Caco-2 (cell line): ENCODE measurements at regions not wholly inside any gene's neighbourhood (a gene's known extent, or its start where the extent isn't known, plus 50 kb on each side); places are given as distances from the start of the nearest gene placed in this dataset.

Experiments
- BruUV-seq: library from RNA; stranded (reverse); fragments of 400-500 nt; replicated peaks from 2 replicates; lab custom pipeline; 2021; lab: Mats Ljungman, UMichigan
- CTCF ChIA-PET: fragments of 300-600 bp; sonication (Branson Sonifier 250); formaldehyde crosslinking; loops from one replicate; lab custom pipeline; 2022; ENCODE audit warnings: antibody characterized with exemption; lab: Charles Lee
- POLR2A ChIA-PET: fragments of 300-600 bp; sonication (Branson Sonifier 250); formaldehyde crosslinking; loops from one replicate; lab custom pipeline; 2022; ENCODE audit warnings: antibody characterized with exemption; lab: Charles Lee
- DNase-seq, 2 experiments: peaks; one replicate each; pipeline versions ENCODE4 v3.0.0 to v3.0.0-alpha.2; 2020 to 2022
- H3K27me3 ChIP-seq: replicated peaks from 2 replicates; pipeline ENCODE4 v1.6.0; 2011; ENCODE audit warnings: low read length; ENCODE audit not compliant: control insufficient read depth, insufficient read depth
- H3K36me3 ChIP-seq: 2 replicates; pipeline ENCODE4 v1.5.1; 2011; ENCODE audit warnings: low read length; ENCODE audit not compliant: control insufficient read depth, insufficient read depth
- H3K4me1 ChIP-seq: fragments of 250-450 bp; sonication (Bioruptor Pico); 2 replicates; pipeline ENCODE4 v1.5.1; 2020; ENCODE audit warnings: mild to moderate bottlenecking
- H3K4me3 ChIP-seq: 2 replicates; pipeline ENCODE4 v1.5.1; 2011; ENCODE audit warnings: low read depth, mild to moderate bottlenecking, control low read depth, low read length
- H3K9me3 ChIP-seq: fragments of 250-450 bp; sonication (Bioruptor Pico); 2 replicates; pipeline ENCODE4 v1.5.1; 2020; ENCODE audit warnings: mild to moderate bottlenecking, moderate library complexity
- H3K27ac Mint-ChIP-seq: one replicate; pipeline ENCODE4 v1.8.0; 2022; ENCODE audit warnings: mixed read lengths; ENCODE audit not compliant: unreplicated experiment
- H3K27me3 Mint-ChIP-seq: one replicate; pipeline ENCODE4 v1.8.0; 2022; ENCODE audit warnings: mixed read lengths; ENCODE audit not compliant: insufficient read depth, unreplicated experiment
- H3K36me3 Mint-ChIP-seq: one replicate; pipeline ENCODE4 v1.8.0; 2022; ENCODE audit warnings: mild to moderate bottlenecking, mixed read lengths; ENCODE audit not compliant: insufficient read depth, unreplicated experiment
- H3K4me1 Mint-ChIP-seq: one replicate; pipeline ENCODE4 v1.8.0; 2022; ENCODE audit warnings: low read depth, mixed read lengths; ENCODE audit not compliant: unreplicated experiment
- H3K4me3 Mint-ChIP-seq: one replicate; pipeline ENCODE4 v1.8.0; 2022; ENCODE audit warnings: mild to moderate bottlenecking, moderate library complexity, mixed read lengths; ENCODE audit not compliant: unreplicated experiment
- H3K9me3 Mint-ChIP-seq: one replicate; pipeline ENCODE4 v1.8.0; 2022; ENCODE audit warnings: mixed read lengths; ENCODE audit not compliant: unreplicated experiment
- intact Hi-C: fragments of 100-400 bp; cut with micrococcal nuclease; formaldehyde crosslinking; loops from one replicate; pipeline ENCODE4 v1.10.0; 2022; ENCODE audit not compliant: unreplicated experiment
- TF ChIP-seq, protein P1 (sequence below), 2 experiments: fragments of 200-600 bp in 1 of 2; IDR thresholded peaks; 1 replicate in 1 of 2; 2 replicates in 1 of 2; pipeline versions ENCODE4 v1.5.1 to v1.8.0; 2011 to 2022; ENCODE audit warnings: antibody characterized with exemption in 1 of 2, control low read depth in 1 of 2, inconsistent platforms in 1 of 2, low read depth in 1 of 2, low read length in 1 of 2, mild to moderate bottlenecking in 1 of 2, moderate library complexity in 1 of 2; ENCODE audit not compliant: insufficient read depth in 1 of 2, severe bottlenecking in 1 of 2, unreplicated experiment in 1 of 2

DNA sequence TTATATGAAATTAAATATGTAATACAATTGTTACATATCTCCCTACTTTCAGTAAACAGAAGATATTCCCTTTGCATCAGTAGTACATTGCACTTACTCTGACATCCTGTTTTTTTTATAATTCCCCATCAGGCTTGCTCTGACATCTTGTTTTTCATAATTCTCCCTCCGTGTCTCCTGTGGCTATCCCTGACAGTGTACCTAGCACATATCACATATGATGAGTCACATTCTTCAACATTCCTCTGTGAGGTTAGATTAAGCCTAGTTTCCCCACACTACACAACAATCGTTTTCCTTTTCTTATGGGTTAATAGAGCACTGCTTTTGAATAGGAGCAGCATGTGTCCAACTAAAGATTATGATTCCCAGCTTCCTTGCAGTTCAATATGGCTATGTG lies 250.6 kb upstream of the NPVF start:
- Histone ChIP-seq H3K4me3 (no peak overlapping the region), H3K9me3 (no peaks in the 10 kb centered on the region), H3K27me3 (no peaks in the 10 kb centered on the region), H3K36me3 (no peaks in the 10 kb centered on the region), H3K4me1 (no peaks in the 10 kb centered on the region)
- Mint-ChIP-seq H3K9me3 (no peaks in the 10 kb centered on the region), H3K27ac (no peak overlapping the region), H3K4me3 (no peak overlapping the region), H3K36me3 (no peaks in the 10 kb centered on the region), H3K4me1 (no peaks in the 10 kb centered on the region), H3K27me3 (peaks cover 20% of the 10 kb centered on the region)
- intact Hi-C loops: no loop called here
- ChIA-PET CTCF (no interaction called here), POLR2A (no interaction called here)
- BruUV-seq: no TSS peak
- no peak for DNase-seq
- TF ChIP-seq, protein P1, sequence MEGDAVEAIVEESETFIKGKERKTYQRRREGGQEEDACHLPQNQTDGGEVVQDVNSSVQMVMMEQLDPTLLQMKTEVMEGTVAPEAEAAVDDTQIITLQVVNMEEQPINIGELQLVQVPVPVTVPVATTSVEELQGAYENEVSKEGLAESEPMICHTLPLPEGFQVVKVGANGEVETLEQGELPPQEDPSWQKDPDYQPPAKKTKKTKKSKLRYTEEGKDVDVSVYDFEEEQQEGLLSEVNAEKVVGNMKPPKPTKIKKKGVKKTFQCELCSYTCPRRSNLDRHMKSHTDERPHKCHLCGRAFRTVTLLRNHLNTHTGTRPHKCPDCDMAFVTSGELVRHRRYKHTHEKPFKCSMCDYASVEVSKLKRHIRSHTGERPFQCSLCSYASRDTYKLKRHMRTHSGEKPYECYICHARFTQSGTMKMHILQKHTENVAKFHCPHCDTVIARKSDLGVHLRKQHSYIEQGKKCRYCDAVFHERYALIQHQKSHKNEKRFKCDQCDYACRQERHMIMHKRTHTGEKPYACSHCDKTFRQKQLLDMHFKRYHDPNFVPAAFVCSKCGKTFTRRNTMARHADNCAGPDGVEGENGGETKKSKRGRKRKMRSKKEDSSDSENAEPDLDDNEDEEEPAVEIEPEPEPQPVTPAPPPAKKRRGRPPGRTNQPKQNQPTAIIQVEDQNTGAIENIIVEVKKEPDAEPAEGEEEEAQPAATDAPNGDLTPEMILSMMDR (IDR thresholded peaks at IDR 0.05; ENCODE audit: insufficient read depth in 1 of 2, low read depth in 1 of 2, low read length in 1 of 2, severe bottlenecking in 1 of 2, unreplicated experiment in 1 of 2): no peak

DNA sequence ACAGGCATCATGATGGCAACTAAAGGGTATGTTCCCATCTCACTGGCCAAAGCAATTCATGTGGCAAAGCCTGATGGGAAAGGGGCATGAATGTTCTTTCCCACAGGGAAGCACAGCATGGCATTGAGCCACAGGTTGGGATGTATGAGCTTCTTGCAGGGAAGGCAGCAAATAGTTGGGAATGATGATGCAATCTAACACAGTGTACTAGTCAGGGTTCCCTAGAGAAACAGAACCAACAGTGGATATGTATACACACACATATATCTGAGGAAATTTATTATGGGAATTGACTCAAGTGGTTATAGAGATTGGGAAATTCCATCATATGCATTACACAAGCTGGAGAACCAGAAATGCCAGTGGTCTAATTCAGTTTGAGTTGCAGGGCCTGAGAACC lies 253.6 kb upstream of the NPVF start:
- BruUV-seq: no TSS peak
- Histone ChIP-seq H3K4me3 (no peak overlapping the region), H3K4me1 (no peaks in the 10 kb centered on the region), H3K27me3 (no peaks in the 10 kb centered on the region), H3K9me3 (no peaks in the 10 kb centered on the region), H3K36me3 (no peaks in the 10 kb centered on the region)
- H3K36me3 Mint-ChIP-seq: no peaks in the 10 kb centered on the region
- DNase-seq: no peak
- no peaks in the 10 kb centered on the region for H3K9me3 Mint-ChIP-seq
- ChIA-PET POLR2A (no interaction called here), CTCF (no interaction called here)
- intact Hi-C loops: no loop called here
- no peak overlapping the region for H3K27ac Mint-ChIP-seq
- TF ChIP-seq, protein P1 (IDR thresholded peaks at IDR 0.05; ENCODE audit: insufficient read depth in 1 of 2, low read depth in 1 of 2, low read length in 1 of 2, severe bottlenecking in 1 of 2, unreplicated experiment in 1 of 2): no peak
- peaks cover 21% of the 10 kb centered on the region for H3K27me3 Mint-ChIP-seq
- H3K4me3 Mint-ChIP-seq: no peak overlapping the region
- no peaks in the 10 kb centered on the region for H3K4me1 Mint-ChIP-seq

DNA sequence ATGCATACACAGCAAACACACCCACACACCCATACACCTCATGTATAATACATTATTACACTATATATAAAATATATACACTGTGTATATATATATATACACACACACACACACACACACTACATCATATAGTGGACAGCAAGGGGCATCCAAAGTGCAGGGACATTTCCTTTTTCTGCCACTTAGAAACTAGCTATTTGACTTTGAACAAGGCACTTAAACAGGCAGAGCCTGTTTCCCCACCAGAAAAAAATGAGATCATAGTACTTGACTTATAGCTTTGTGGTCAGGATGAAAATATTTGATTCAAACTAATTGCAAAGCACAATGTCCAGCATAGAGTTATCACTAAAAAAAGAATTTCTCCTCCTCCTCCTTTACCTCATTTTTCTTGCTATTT lies 254.3 kb upstream of the NPVF start:
- H3K4me3 Mint-ChIP-seq: no peak overlapping the region
- H3K4me3 ChIP-seq: no peak overlapping the region
- no peaks in the 10 kb centered on the region for H3K36me3 ChIP-seq
- TF ChIP-seq, protein P1 (IDR thresholded peaks at IDR 0.05; ENCODE audit: insufficient read depth in 1 of 2, low read depth in 1 of 2, low read length in 1 of 2, severe bottlenecking in 1 of 2, unreplicated experiment in 1 of 2): no peak
- no peaks in the 10 kb centered on the region for H3K9me3 ChIP-seq
- H3K36me3 Mint-ChIP-seq: no peaks in the 10 kb centered on the region
- no peak overlapping the region for H3K27ac Mint-ChIP-seq
- CTCF ChIA-PET: no interaction called here
- no peaks in the 10 kb centered on the region for H3K4me1 ChIP-seq
- no peak for DNase-seq
- POLR2A ChIA-PET: no interaction called here
- H3K4me1 Mint-ChIP-seq: no peaks in the 10 kb centered on the region
- H3K27me3 ChIP-seq: no peaks in the 10 kb centered on the region
- no peaks in the 10 kb centered on the region for H3K9me3 Mint-ChIP-seq
- BruUV-seq: no TSS peak
- peaks cover 15% of the 10 kb centered on the region for H3K27me3 Mint-ChIP-seq
- intact Hi-C loops: no loop called here
